Suprapubic skin (tissue), 4 donors: ENCODE measurements at regions not wholly inside any gene's neighbourhood (a gene's known extent, or its start where the extent isn't known, plus 50 kb on each side); places are given as distances from the start of the nearest gene placed in this dataset.
"Not testable (repeated sequence)": the region's sequence is repeated elsewhere in the genome, so short reads cannot be mapped to it uniquely, and the experiment has no call there.

Experiments used
- DNase-seq, 2 donors: peaks; one replicate each; pipeline ENCODE4 v3.0.0-alpha.2; 2019; ENCODE audit warnings: low spot score in 2 of 2
- H3K27ac ChIP-seq: fragments of 200-600 bp; sonication (generic); one replicate; pipeline ENCODE4 v1.5.1; 2019
- H3K27me3 ChIP-seq: fragments of 200-600 bp; sonication (generic); one replicate; pipeline ENCODE4 v1.5.1; 2019
- H3K36me3 ChIP-seq: fragments of 200-600 bp; sonication (generic); one replicate; pipeline ENCODE4 v1.5.1; 2019
- H3K4me1 ChIP-seq: fragments of 200-600 bp; sonication (generic); one replicate; pipeline ENCODE4 v1.5.1; 2019
- H3K4me3 ChIP-seq: fragments of 200-600 bp; sonication (generic); one replicate; pipeline ENCODE4 v1.5.1; 2019; ENCODE audit warnings: mild to moderate bottlenecking
- H3K9me3 ChIP-seq: fragments of 200-600 bp; sonication (generic); one replicate; pipeline ENCODE4 v1.5.1; 2019
- CTCF ChIP-seq, 2 donors: fragments of 200-600 bp in 1 of 2; fragments of 450-650 bp in 1 of 2; sonication (generic) in 1 of 2; IDR thresholded peaks; one replicate each; pipeline ENCODE4 v1.5.1; 2016 to 2019; ENCODE audit warnings: antibody characterized with exemption in 2 of 2, mild to moderate bottlenecking in 1 of 2, moderate library complexity in 1 of 2
- EP300 ChIP-seq: sonication (generic); formaldehyde crosslinking; IDR thresholded peaks from one replicate; pipeline ENCODE4 v1.6.1; 2017; ENCODE audit warnings: antibody characterized with exemption
- POLR2A ChIP-seq, 2 donors: fragments of 450-650 bp; IDR thresholded peaks; one replicate each; pipeline ENCODE4 v1.6.1; 2017; ENCODE audit warnings: antibody characterized with exemption in 2 of 2, mild to moderate bottlenecking in 2 of 2, moderate library complexity in 2 of 2
- POLR2AphosphoS5 ChIP-seq, 3 donors: sonication (generic); formaldehyde crosslinking; IDR thresholded peaks; one replicate each; pipeline ENCODE4 v1.6.1; 2017; ENCODE audit warnings: antibody characterized with exemption in 3 of 3
- whole genome bisulfite sequencing: methylation state at CpG from one replicate; pipeline ENCODE4 v1.1.5; 2018; 5-methylcytosine and 5-hydroxymethylcytosine counted together

- DNase-seq: no peak
- Histone ChIP-seq H3K27me3 (no peaks in the 10 kb centered on the region), H3K27ac (no peak overlapping the region), H3K36me3 (no peaks in the 10 kb centered on the region), H3K9me3 (peaks cover 10% of the 10 kb centered on the region), H3K4me1 (no peaks in the 10 kb centered on the region), H3K4me3 (no peak overlapping the region)
- no peak for TF ChIP-seq EP300
- no peak for TF ChIP-seq CTCF (IDR thresholded peaks at IDR 0.05)
- no peak for TF ChIP-seq POLR2A (IDR thresholded peaks at IDR 0.05)
- no peak for TF ChIP-seq POLR2AphosphoS5 (IDR thresholded peaks at IDR 0.05)
These were observed 189.8 kb upstream of the DPYD start for GRCh38 chr1:98110674-98111073.

GRCh38 chr1:98108378-98108777 lies 187.5 kb upstream of the DPYD start:
- H3K4me3 ChIP-seq, H3K27me3 ChIP-seq, H3K27ac ChIP-seq, DNase-seq, H3K36me3 ChIP-seq, H3K4me1 ChIP-seq: not testable (repeated sequence)
- WGBS: 91% methylated on average over 1 of the region's 1 CpG
- peaks cover 10% of the 10 kb centered on the region for H3K9me3 ChIP-seq

GRCh38 chr1:98107256-98107655 lies 186.4 kb upstream of the DPYD start:
- no peaks in the 10 kb centered on the region for H3K36me3 ChIP-seq
- peaks cover 5% of the 10 kb centered on the region for H3K4me1 ChIP-seq
- H3K27ac ChIP-seq: no peak overlapping the region
- 94% methylated on average over 1 of the region's 1 CpG for WGBS
- H3K27me3 ChIP-seq: no peaks in the 10 kb centered on the region
- no peak for TF ChIP-seq EP300
- H3K4me3 ChIP-seq: no peak overlapping the region
- DNase-seq: no peak
- peaks cover 10% of the 10 kb centered on the region for H3K9me3 ChIP-seq

- no peaks in the 10 kb centered on the region for H3K27me3 ChIP-seq
- H3K36me3 ChIP-seq: no peaks in the 10 kb centered on the region
- TF ChIP-seq CTCF (IDR thresholded peaks at IDR 0.05): no peak
- no peak for TF ChIP-seq EP300
- no peak for TF ChIP-seq POLR2A (IDR thresholded peaks at IDR 0.05)
- no peak for TF ChIP-seq POLR2AphosphoS5 (IDR thresholded peaks at IDR 0.05)
- no peak overlapping the region for H3K27ac ChIP-seq
- DNase-seq: no peak
- 24% methylated on average over 3 of the region's 3 CpGs for WGBS
- no peak overlapping the region for H3K4me3 ChIP-seq
- peaks cover 5% of the 10 kb centered on the region for H3K4me1 ChIP-seq
- H3K9me3 ChIP-seq: peaks cover 10% of the 10 kb centered on the region
These were observed 183.5 kb upstream of the DPYD start for GRCh38 chr1:98104289-98104688.

- no peaks in the 10 kb centered on the region for H3K27me3 ChIP-seq
- no peak for DNase-seq
- H3K27ac ChIP-seq: no peak overlapping the region
- H3K36me3 ChIP-seq: no peaks in the 10 kb centered on the region
- WGBS: 27% methylated on average over 5 of the region's 5 CpGs
- H3K4me3 ChIP-seq: no peak overlapping the region
- peaks cover 5% of the 10 kb centered on the region for H3K4me1 ChIP-seq
- peaks cover 10% of the 10 kb centered on the region for H3K9me3 ChIP-seq
- TF ChIP-seq EP300: no peak
- no peak for TF ChIP-seq POLR2A (IDR thresholded peaks at IDR 0.05)
- TF ChIP-seq CTCF (IDR thresholded peaks at IDR 0.05): no peak
- no peak for TF ChIP-seq POLR2AphosphoS5 (IDR thresholded peaks at IDR 0.05)
These were observed 182.9 kb upstream of the DPYD start for GRCh38 chr1:98103617-98104285.

GRCh38 chr1:98102345-98103030 lies 181.7 kb upstream of the DPYD start:
- TF ChIP-seq CTCF (IDR thresholded peaks at IDR 0.05) (no peak), EP300 (no peak), POLR2A (IDR thresholded peaks at IDR 0.05) (no peak), POLR2AphosphoS5 (IDR thresholded peaks at IDR 0.05) (no peak)
- Histone ChIP-seq H3K27me3 (no peaks in the 10 kb centered on the region), H3K36me3 (no peaks in the 10 kb centered on the region), H3K9me3 (peaks cover 6% of the 10 kb centered on the region), H3K4me1 (peaks cover 5% of the 10 kb centered on the region), H3K4me3 (no peak overlapping the region), H3K27ac (no peak overlapping the region)
- no peak for DNase-seq
- WGBS: 64% methylated on average over 4 of the region's 4 CpGs
